ENCODE measurements at regions not wholly inside any gene's neighbourhood (a gene's known extent, or its start where the extent isn't known, plus 50 kb on each side); places are given as distances from the start of the nearest gene placed in this dataset.

DNA sequence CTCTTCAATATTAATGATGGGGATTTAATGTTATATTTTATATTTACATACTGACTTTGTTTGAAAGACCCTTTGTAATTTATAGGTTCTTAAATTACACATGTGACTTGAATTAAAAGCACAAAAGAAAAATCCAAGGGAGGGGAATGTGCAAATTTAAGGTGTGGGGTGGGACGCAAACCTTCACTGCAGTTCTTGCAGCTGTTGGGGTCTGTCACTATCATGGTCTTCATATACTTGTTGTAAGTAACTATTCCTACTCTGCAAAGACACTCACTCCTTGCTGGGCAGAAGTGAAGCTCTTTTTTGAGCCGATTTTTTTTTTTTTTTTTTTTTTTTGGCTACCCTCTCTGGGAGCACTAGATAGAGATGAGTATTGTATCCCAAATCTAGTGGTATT, 505.3 kb downstream of the ARHGEF28 start:
- TF ChIP-seq CTCF (IDR thresholded peaks at IDR 0.05; ENCODE audit: control extremely low read depth, extremely low read depth, low read depth, missing control alignments): no peak
- ChIA-PET POLR2A (no interaction called here), CTCF (no interaction called here)
- DNase-seq (ENCODE audit: extremely low spot score): no peak

GRCh38 chr5:74130155-74130897, 504.3 kb downstream of the ARHGEF28 start:
- ChIA-PET CTCF (interaction anchor here (0.8 kb wide), 1 partner anchor 13 kb away, joined by 3 read pairs; no protein-coding TSS in a partner anchor), POLR2A (no interaction called here)
- no peak for TF ChIP-seq CTCF (IDR thresholded peaks at IDR 0.05; ENCODE audit: control extremely low read depth, extremely low read depth, low read depth, missing control alignments)
- DNase-seq (ENCODE audit: extremely low spot score): no peak

DNA sequence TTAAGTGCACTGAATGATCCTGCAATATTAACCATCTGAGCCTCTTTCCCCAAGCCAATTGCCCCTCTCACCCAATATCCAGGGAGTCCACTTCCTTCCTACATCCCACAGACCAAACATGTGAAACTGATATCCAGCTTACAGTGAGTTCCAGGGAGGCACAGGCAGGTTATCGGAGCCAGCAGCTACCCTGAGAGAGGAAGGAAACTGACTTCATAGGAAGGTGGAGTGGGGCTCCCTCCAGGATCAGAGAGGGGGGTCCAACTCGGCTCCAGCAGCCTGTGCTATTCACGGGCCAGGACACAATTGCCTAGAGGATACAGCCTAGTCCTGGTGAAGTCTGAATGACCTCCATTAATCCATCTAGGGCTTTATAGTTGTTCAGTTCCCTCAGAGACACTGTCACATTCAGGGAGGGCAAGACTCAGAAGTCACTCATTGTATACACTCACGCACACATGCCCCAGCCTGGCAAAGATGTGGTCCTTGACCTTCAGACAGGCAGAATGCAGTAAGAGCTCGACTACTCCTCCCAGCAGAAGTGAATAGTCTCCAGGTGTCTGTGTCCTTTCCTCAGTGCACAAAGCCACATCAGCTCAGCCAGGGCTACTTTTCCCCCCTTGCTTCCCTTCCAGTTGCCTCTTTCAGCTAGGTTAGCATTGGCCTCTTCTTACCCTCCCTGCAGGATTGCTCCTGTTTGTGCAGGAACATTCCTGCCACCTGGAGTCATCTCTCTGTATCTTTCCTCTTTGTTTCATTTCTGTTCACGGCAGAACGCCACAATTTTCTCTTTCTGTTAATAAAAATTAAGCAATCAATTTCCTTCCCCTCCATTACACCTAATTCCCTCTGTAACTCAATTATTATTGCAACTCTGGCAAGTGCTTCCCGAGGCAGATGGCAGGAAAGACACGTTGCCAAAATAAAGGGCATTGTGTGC, 501.7 kb downstream of the ARHGEF28 start:
- ChIA-PET CTCF (interaction anchor here (1.1 kb wide), 1 partner anchor 10 kb away, joined by 3 read pairs; no protein-coding TSS in a partner anchor), POLR2A (no interaction called here)
- TF ChIP-seq CTCF (IDR thresholded peaks at IDR 0.05; ENCODE audit: control extremely low read depth, extremely low read depth, low read depth, missing control alignments): no peak
- DNase-seq (ENCODE audit: extremely low spot score): no peak

DNA sequence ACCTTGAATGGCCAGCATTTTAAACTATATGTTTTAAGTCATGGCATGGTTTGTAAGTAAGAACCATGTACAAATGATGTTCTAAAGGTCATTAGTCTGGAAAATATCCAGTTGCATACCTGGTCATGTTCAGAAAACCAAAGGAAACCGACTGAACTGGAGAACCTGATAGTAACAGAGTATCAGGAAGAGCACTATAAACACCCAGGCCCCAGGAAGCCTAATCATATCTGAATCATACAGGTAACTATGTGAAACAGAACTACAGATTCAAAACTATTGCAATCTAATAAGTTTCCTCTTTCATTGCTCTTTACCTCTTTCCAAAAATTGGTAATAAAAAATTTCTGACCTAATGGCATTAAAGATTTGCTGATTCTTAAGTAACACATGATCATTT, 500.3 kb downstream of the ARHGEF28 start:
- CTCF ChIA-PET: interaction anchor here (1.1 kb wide), 1 partner anchor 8 kb away, joined by 3 read pairs; no protein-coding TSS in a partner anchor
- no peak for DNase-seq (ENCODE audit: extremely low spot score)
- no peak for TF ChIP-seq CTCF (IDR thresholded peaks at IDR 0.05; ENCODE audit: control extremely low read depth, extremely low read depth, low read depth, missing control alignments)
- POLR2A ChIA-PET: no interaction called here

DNA sequence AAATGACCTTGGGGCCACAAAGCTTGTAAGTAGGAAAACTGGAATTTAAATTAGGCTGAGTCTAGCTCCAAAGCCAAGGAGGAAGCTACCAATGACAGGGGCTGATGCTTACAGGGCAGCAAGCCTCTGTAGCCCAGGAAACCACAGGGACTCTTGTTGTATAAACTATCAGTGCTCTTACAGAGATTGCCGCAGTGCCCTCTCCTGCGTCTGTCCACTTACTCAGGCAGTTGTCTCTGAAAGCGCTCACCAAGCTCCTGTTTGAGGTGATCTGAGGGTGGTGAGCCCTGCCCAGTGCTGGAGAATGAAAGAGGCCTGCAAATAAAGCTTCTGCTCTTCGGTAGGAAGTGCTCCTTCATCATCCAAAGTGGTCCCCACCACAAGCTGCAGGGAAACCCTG, 498.8 kb downstream of the ARHGEF28 start:
- ChIA-PET POLR2A (no interaction called here), CTCF (interaction anchor here (1.3 to 1.5 kb wide), 2 partner anchors 11 to 17 kb away, joined by 3 to 8 read pairs; no protein-coding TSS in a partner anchor)
- no peak for TF ChIP-seq CTCF (IDR thresholded peaks at IDR 0.05; ENCODE audit: control extremely low read depth, extremely low read depth, low read depth, missing control alignments)
- no peak for DNase-seq (ENCODE audit: extremely low spot score)

GRCh38 chr5:74123929-74124328, 497.9 kb downstream of the ARHGEF28 start:
- CTCF ChIA-PET: interaction anchor here (0.6 to 1.3 kb wide), 2 partner anchors 16 to 332 kb away, joined by 3 read pairs; no protein-coding TSS in a partner anchor
- no peak for DNase-seq (ENCODE audit: extremely low spot score)
- POLR2A ChIA-PET: no interaction called here
- TF ChIP-seq CTCF (IDR thresholded peaks at IDR 0.05; ENCODE audit: control extremely low read depth, extremely low read depth, low read depth, missing control alignments): no peak

Data from GM10248 (cell line).